ENCODE measurements at regions not wholly inside any gene's neighbourhood (a gene's known extent, or its start where the extent isn't known, plus 50 kb on each side); places are given as distances from the start of the nearest gene placed in this dataset.

- no peak overlapping the region for H3K4me3 ChIP-seq (ENCODE audit: low read depth, low read length, poor library complexity, severe bottlenecking)
- ChIA-PET CTCF (no interaction called here), POLR2A (ENCODE audit: low non-redundant PET) (no interaction called here)
- DNase-seq (ENCODE audit: low spot score) = no peak
- H3K4me1 ChIP-seq (ENCODE audit: insufficient read depth, low read length, poor library complexity, severe bottlenecking) = no peaks in the 10 kb centered on the region
- H3K9me3 ChIP-seq (ENCODE audit: low read depth, low read length, poor library complexity, severe bottlenecking) = no peaks in the 10 kb centered on the region
- intact Hi-C loops (cut with micrococcal nuclease; ENCODE audit: unreplicated experiment) = no loop called here
- BruUV-seq (replicated peaks) = no TSS peak
- H3K36me3 ChIP-seq (ENCODE audit: insufficient read depth, low read length, poor library complexity, severe bottlenecking) = no peaks in the 10 kb centered on the region
- no peak overlapping the region for H3K27ac ChIP-seq (ENCODE audit: low read depth, low read length, poor library complexity, severe bottlenecking)
- H3K27me3 ChIP-seq (replicated peaks; ENCODE audit: insufficient read depth, low read depth, low read length, poor library complexity) = peaks cover 33% of the 10 kb centered on the region
- TF ChIP-seq CTCF (conservative IDR thresholded peaks at IDR 0.05; ENCODE audit: low read depth, low read length) (no peak), EZH2 (IDR thresholded peaks at IDR 0.05; ENCODE audit: borderline replicate concordance, low read depth, low read length, poor library complexity, severe bottlenecking) (no peak)
These were observed 460.1 kb upstream of the TLE4 start for GRCh38 chr9:79111653-79112052.

- BruUV-seq (replicated peaks) = no TSS peak
- Histone ChIP-seq H3K27ac (ENCODE audit: low read depth, low read length, poor library complexity, severe bottlenecking) (no peak overlapping the region), H3K4me1 (ENCODE audit: insufficient read depth, low read length, poor library complexity, severe bottlenecking) (no peaks in the 10 kb centered on the region), H3K36me3 (ENCODE audit: insufficient read depth, low read length, poor library complexity, severe bottlenecking) (no peaks in the 10 kb centered on the region), H3K27me3 (replicated peaks; ENCODE audit: insufficient read depth, low read depth, low read length, poor library complexity) (peaks cover 45% of the 10 kb centered on the region), H3K9me3 (ENCODE audit: low read depth, low read length, poor library complexity, severe bottlenecking) (no peaks in the 10 kb centered on the region), H3K4me3 (ENCODE audit: low read depth, low read length, poor library complexity, severe bottlenecking) (no peak overlapping the region)
- ChIA-PET POLR2A (ENCODE audit: low non-redundant PET) (no interaction called here), CTCF (no interaction called here)
- intact Hi-C loops (cut with micrococcal nuclease; ENCODE audit: unreplicated experiment) = no loop called here
- TF ChIP-seq EZH2 (IDR thresholded peaks at IDR 0.05; ENCODE audit: borderline replicate concordance, low read depth, low read length, poor library complexity, severe bottlenecking) = no peak
- no peak for TF ChIP-seq CTCF (conservative IDR thresholded peaks at IDR 0.05; ENCODE audit: low read depth, low read length)
- no peak for DNase-seq (ENCODE audit: low spot score)
These were observed 456.6 kb upstream of the TLE4 start for GRCh38 chr9:79115176-79115575.

- BruUV-seq (replicated peaks) = no TSS peak
- POLR2A ChIA-PET (ENCODE audit: low non-redundant PET) = no interaction called here
- Histone ChIP-seq H3K9me3 (ENCODE audit: low read depth, low read length, poor library complexity, severe bottlenecking) (no peaks in the 10 kb centered on the region), H3K36me3 (ENCODE audit: insufficient read depth, low read length, poor library complexity, severe bottlenecking) (no peaks in the 10 kb centered on the region), H3K27ac (ENCODE audit: low read depth, low read length, poor library complexity, severe bottlenecking) (no peak overlapping the region), H3K4me3 (ENCODE audit: low read depth, low read length, poor library complexity, severe bottlenecking) (no peak overlapping the region), H3K27me3 (replicated peaks; ENCODE audit: insufficient read depth, low read depth, low read length, poor library complexity) (peaks cover 42% of the 10 kb centered on the region), H3K4me1 (ENCODE audit: insufficient read depth, low read length, poor library complexity, severe bottlenecking) (no peaks in the 10 kb centered on the region)
- TF ChIP-seq EZH2 (IDR thresholded peaks at IDR 0.05; ENCODE audit: borderline replicate concordance, low read depth, low read length, poor library complexity, severe bottlenecking) (no peak), CTCF (conservative IDR thresholded peaks at IDR 0.05; ENCODE audit: low read depth, low read length) (no peak)
- intact Hi-C loops (cut with micrococcal nuclease; ENCODE audit: unreplicated experiment) = no loop called here
- CTCF ChIA-PET = no interaction called here
- no peak for DNase-seq (ENCODE audit: low spot score)
These were observed 455.7 kb upstream of the TLE4 start for GRCh38 chr9:79116041-79116440.

Measured in A673 (cell line).